ENCODE measurements at regions not wholly inside any gene's neighbourhood (a gene's known extent, or its start where the extent isn't known, plus 50 kb on each side); places are given as distances from the start of the nearest gene placed in this dataset.
A peak's percentile ranks its signal among the peaks of the same experiment; 100 is the strongest.

DNA sequence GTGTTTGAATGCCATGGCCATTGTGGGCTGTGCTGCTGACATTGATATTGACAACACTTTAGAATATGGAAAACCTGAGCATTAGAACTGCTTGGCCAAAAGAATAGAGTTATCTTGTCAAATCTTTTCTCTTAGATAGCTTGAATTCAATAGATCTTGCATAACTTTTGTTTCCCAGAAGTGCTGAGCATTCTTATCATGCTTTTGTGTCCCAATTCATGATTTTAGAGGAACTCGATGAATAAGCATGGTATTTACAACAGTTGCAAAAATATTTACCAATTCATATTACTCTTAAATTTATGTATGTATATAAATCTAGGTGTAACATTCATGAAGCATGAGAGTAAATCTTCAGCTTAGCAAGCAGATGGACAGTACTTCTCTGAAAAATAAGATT, 508.0 kb downstream of the BCL11A start:
- WGBS, 2 donors: 71 to 73% methylated on average over 1 of the region's 1 CpG
- no peaks in the 10 kb centered on the region for H3K4me1 ChIP-seq (ENCODE audit: control insufficient read depth in 1 of 2, insufficient read depth in 2 of 2, low read length in 2 of 2)
- no peaks in the 10 kb centered on the region for H3K9me3 ChIP-seq (ENCODE audit: control insufficient read depth, low read length)
- intact Hi-C loops (cut with DNase I): no loop called here
- H3K36me3 ChIP-seq (ENCODE audit: control insufficient read depth in 1 of 2, insufficient read depth in 2 of 2, low read length in 1 of 2): no peaks in the 10 kb centered on the region
- no peak overlapping the region for H3K27ac ChIP-seq (ENCODE audit: low read depth in 1 of 2, low read length in 2 of 2)
- DNase-seq (no peak), ATAC-seq (ENCODE audit: low FRiP score) (no peak)
- H3K27me3 ChIP-seq (ENCODE audit: control insufficient read depth in 1 of 2, insufficient read depth in 2 of 2, low read length in 1 of 2): no peaks in the 10 kb centered on the region
- no peak overlapping the region for H3K4me3 ChIP-seq (ENCODE audit: low read length in 2 of 2)

DNA sequence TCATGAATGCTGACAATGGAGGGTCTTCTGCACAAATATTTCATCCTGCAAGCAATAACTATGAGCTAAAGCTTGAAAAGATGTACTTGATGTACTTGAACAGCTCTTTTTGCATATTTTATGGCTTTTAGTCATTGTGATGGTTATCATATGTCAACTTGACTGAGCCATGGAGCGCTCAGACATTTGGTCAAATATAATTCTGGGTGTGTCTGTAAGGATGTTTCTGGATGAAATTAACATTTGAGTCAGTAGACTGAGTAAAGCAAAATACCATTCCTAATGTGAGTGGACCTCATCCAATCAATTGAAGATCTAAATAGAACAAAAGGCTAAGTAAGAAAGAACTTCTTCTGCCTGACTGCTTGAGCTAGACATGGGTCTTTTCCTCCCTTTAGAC, 509.0 kb downstream of the BCL11A start:
- H3K4me1 ChIP-seq (ENCODE audit: control insufficient read depth in 1 of 2, insufficient read depth in 2 of 2, low read length in 2 of 2): no peaks in the 10 kb centered on the region
- ATAC-seq (ENCODE audit: low FRiP score) (no peak), DNase-seq (no peak)
- no peaks in the 10 kb centered on the region for H3K9me3 ChIP-seq (ENCODE audit: control insufficient read depth, low read length)
- intact Hi-C loops (cut with DNase I): no loop called here
- no peaks in the 10 kb centered on the region for H3K36me3 ChIP-seq (ENCODE audit: control insufficient read depth in 1 of 2, insufficient read depth in 2 of 2, low read length in 1 of 2)
- no peak overlapping the region for H3K27ac ChIP-seq (ENCODE audit: low read depth in 1 of 2, low read length in 2 of 2)
- WGBS, 2 donors: 96 to 100% methylated on average over 1 of the region's 1 CpG
- H3K4me3 ChIP-seq (ENCODE audit: low read length in 2 of 2): no peak overlapping the region
- no peaks in the 10 kb centered on the region for H3K27me3 ChIP-seq (ENCODE audit: control insufficient read depth in 1 of 2, insufficient read depth in 2 of 2, low read length in 1 of 2)

DNA sequence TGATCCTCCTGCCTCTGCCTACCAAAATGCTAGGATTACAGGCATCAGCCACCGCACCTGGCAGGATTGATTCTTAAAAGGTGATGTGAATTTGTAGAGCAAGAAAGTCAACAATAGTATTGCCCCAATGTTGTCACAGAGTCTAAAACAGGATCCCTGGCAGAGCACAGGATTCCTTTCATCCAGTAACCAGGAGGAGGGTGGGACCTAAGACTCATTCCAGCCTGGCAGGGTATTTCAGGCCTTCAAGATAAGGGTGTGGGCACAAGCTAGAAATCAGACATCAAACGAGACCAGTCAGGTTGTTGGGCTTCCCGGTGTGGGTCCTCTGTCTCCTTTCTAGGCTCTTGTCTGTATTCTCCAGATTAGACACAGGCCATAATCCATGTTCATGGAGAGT, 511.4 kb downstream of the BCL11A start:
- Histone ChIP-seq H3K27ac (ENCODE audit: low read depth in 1 of 2, low read length in 2 of 2) (no peak overlapping the region), H3K4me3 (ENCODE audit: low read length in 2 of 2) (no peak overlapping the region), H3K9me3 (ENCODE audit: control insufficient read depth, low read length) (no peaks in the 10 kb centered on the region), H3K4me1 (ENCODE audit: control insufficient read depth in 1 of 2, insufficient read depth in 2 of 2, low read length in 2 of 2) (no peaks in the 10 kb centered on the region), H3K27me3 (ENCODE audit: control insufficient read depth in 1 of 2, insufficient read depth in 2 of 2, low read length in 1 of 2) (no peaks in the 10 kb centered on the region), H3K36me3 (ENCODE audit: control insufficient read depth in 1 of 2, insufficient read depth in 2 of 2, low read length in 1 of 2) (no peaks in the 10 kb centered on the region)
- ATAC-seq (ENCODE audit: low FRiP score): no peak
- intact Hi-C loops (cut with DNase I): no loop called here
- WGBS, 2 donors: 77 to 80% methylated on average over 3 of the region's 3 CpGs
- DNase-seq: no peak

DNA sequence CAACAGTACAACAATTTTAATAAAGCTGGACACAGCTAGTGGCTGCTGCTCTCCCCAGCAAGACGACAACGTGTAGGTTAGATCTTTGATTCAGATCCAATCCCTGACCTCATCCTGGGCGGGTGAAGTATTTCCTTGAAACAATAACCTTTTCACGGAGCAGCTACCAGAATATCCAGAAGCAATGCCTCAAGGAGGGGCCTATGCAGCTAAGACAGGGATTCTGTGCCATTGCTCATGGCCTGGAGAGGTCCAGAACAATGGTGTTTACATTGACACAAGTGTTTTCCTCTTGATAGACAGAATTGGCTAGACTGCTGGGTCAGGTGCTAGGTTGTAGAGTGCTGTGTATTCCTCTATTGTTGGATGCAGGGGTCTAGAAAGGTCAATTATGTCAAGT, 520.1 kb downstream of the BCL11A start:
- Histone ChIP-seq H3K4me1 (ENCODE audit: control insufficient read depth in 1 of 2, insufficient read depth in 2 of 2, low read length in 2 of 2) (no peaks in the 10 kb centered on the region), H3K27me3 (ENCODE audit: control insufficient read depth in 1 of 2, insufficient read depth in 2 of 2, low read length in 1 of 2) (no peaks in the 10 kb centered on the region), H3K27ac (ENCODE audit: low read depth in 1 of 2, low read length in 2 of 2) (no peak overlapping the region), H3K36me3 (ENCODE audit: control insufficient read depth in 1 of 2, insufficient read depth in 2 of 2, low read length in 1 of 2) (no peaks in the 10 kb centered on the region), H3K9me3 (ENCODE audit: control insufficient read depth, low read length) (peaks cover 5% of the 10 kb centered on the region), H3K4me3 (ENCODE audit: low read length in 2 of 2) (no peak overlapping the region)
- intact Hi-C loops (cut with DNase I): no loop called here
- ATAC-seq (ENCODE audit: low FRiP score): no peak
- DNase-seq: no peak
- 62 to 63% methylated on average over 4 of the region's 4 CpGs for WGBS, 2 donors

DNA sequence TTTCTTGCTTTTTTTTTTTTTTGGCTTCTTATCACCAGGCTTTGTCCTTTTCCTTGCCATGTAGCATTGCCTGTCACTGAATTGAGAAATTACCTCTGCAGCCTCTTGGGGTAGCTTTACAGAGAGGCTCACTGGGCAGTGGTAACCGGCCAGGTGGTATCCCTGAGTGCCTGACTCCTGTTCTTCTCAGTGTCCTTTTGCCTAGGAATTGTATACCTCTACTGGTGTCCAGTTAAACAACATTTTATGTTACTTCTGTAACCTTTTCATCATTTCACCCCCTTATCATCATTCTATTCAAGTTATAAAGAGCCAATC, 523.9 kb downstream of the BCL11A start:
- H3K27me3 ChIP-seq (ENCODE audit: control insufficient read depth in 1 of 2, insufficient read depth in 2 of 2, low read length in 1 of 2): peaks cover 0 to 2% of the 10 kb centered on the region in 2 donors
- H3K4me1 ChIP-seq (ENCODE audit: control insufficient read depth in 1 of 2, insufficient read depth in 2 of 2, low read length in 2 of 2): no peaks in the 10 kb centered on the region
- H3K36me3 ChIP-seq (ENCODE audit: control insufficient read depth in 1 of 2, insufficient read depth in 2 of 2, low read length in 1 of 2): no peaks in the 10 kb centered on the region
- peak; percentile 36 for ATAC-seq (ENCODE audit: low FRiP score)
- no peak overlapping the region for H3K27ac ChIP-seq (ENCODE audit: low read depth in 1 of 2, low read length in 2 of 2)
- 65 to 80% methylated on average over 1 of the region's 1 CpG for WGBS, 2 donors
- intact Hi-C loops (cut with DNase I): no loop called here
- DNase-seq: no peak
- H3K9me3 ChIP-seq (ENCODE audit: control insufficient read depth, low read length): peaks cover 5% of the 10 kb centered on the region
- no peak overlapping the region for H3K4me3 ChIP-seq (ENCODE audit: low read length in 2 of 2)

DNA sequence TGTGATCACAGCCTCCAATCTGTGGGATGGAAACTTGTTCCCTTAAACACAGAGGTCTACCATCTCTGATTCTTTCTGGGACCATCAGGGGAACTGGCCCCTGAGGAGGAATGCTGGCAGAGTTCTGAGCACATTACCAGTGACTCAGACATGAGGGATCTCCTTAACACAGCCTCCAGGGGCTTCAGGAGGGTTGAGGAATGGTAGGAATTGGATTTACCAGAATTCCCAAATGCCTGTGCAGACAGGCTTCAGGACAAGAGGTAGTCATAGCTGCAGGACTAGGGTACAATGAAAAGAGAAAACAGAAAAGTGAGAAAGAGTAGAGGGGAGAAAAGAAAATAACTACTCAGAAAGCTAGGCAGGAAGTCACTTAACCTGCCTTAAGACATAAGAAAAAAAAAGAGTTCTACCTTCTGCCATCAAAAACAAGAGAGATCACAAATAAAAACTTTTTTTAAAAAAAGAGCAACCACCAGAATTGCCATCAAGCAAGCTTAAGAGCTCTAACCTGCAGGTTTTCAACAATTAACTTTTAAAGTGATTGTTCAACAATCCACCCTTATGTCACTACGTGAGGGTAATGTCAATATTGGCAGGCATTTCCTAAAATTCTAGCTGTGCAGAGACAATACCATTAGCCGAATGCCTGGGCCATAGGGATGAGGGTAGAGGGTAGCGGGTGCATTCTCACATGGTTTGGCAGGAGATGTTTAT, 524.4 kb downstream of the BCL11A start:
- WGBS, 2 donors: 37 to 68% methylated on average over 3 of the region's 3 CpGs

DNA sequence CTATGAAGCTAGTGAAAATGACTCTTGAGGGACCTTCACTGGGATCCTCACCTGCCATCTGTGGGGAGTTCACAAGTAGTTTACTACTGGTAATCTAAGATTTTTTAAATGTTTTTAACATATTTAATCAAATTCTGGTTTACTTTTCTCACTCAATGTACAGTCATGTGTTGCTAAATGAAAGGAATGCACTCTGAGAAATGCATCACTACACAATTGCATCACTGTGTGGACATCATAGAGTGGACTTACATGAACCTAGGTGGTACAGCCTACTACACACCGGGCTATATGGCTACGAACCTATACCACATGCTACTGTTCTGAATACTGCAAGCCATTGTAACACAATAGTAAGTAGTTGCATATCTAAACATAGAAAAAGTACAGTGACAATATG, 528.0 kb downstream of the BCL11A start:
- no peaks in the 10 kb centered on the region for H3K36me3 ChIP-seq (ENCODE audit: control insufficient read depth in 1 of 2, insufficient read depth in 2 of 2, low read length in 1 of 2)
- 97% methylated on average over 2 of the region's 2 CpGs for WGBS, 2 donors
- no peak for ATAC-seq (ENCODE audit: low FRiP score)

More for the DNA sequence above, 524.4 kb downstream of the BCL11A start:
- intact Hi-C loops (cut with DNase I): no loop called here
- Histone ChIP-seq H3K36me3 (ENCODE audit: control insufficient read depth in 1 of 2, insufficient read depth in 2 of 2, low read length in 1 of 2) (no peaks in the 10 kb centered on the region), H3K9me3 (ENCODE audit: control insufficient read depth, low read length) (peaks cover 5% of the 10 kb centered on the region), H3K4me1 (ENCODE audit: control insufficient read depth in 1 of 2, insufficient read depth in 2 of 2, low read length in 2 of 2) (no peaks in the 10 kb centered on the region), H3K4me3 (ENCODE audit: low read length in 2 of 2) (no peak overlapping the region), H3K27ac (ENCODE audit: low read depth in 1 of 2, low read length in 2 of 2) (no peak overlapping the region), H3K27me3 (ENCODE audit: control insufficient read depth in 1 of 2, insufficient read depth in 2 of 2, low read length in 1 of 2) (peaks cover 0 to 2% of the 10 kb centered on the region in 2 donors)
- ATAC-seq (ENCODE audit: low FRiP score) (no peak), DNase-seq (no peak)

DNA sequence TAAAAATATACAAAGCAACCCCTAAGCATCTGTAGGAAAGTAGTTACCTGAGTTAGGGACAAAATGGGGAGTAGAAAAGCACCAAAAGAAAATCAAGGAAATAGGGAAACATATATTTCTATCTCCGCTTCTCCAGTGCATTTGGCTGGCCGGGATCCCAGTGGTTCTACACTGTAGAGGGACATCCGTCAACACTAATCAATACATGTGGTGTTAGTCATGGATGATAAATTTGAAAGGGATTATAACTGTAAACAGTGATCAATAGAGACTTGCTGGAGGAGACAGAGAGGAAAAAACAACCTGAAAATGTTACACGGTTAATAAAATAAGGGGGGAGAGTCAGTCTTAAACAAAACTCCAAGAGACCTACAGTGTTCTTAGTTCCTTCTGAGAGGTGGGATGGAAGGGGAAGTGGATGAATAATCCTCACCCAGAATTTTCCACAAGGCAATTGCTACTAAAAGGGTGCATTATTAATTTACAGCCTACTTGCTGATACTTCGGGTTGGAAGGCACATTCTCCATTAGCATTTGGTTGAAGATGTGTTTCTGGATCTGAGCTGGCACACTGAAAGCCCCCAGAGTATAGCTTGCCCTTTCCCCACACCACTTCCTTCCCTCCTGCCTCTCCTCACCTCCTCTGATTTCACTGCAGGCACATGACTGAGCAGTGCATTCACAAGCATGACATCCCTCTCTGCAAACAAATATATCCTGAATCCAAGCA, 530.0 kb downstream of the BCL11A start:
- Histone ChIP-seq H3K4me3 (ENCODE audit: low read length in 2 of 2) (no peak overlapping the region), H3K27ac (ENCODE audit: low read depth in 1 of 2, low read length in 2 of 2) (no peak overlapping the region), H3K4me1 (ENCODE audit: control insufficient read depth in 1 of 2, insufficient read depth in 2 of 2, low read length in 2 of 2) (no peaks in the 10 kb centered on the region), H3K27me3 (ENCODE audit: control insufficient read depth in 1 of 2, insufficient read depth in 2 of 2, low read length in 1 of 2) (peaks cover 0 to 2% of the 10 kb centered on the region in 2 donors), H3K9me3 (ENCODE audit: control insufficient read depth, low read length) (no peaks in the 10 kb centered on the region), H3K36me3 (ENCODE audit: control insufficient read depth in 1 of 2, insufficient read depth in 2 of 2, low read length in 1 of 2) (no peaks in the 10 kb centered on the region)
- intact Hi-C loops (cut with DNase I): no loop called here
- ATAC-seq (ENCODE audit: low FRiP score): no peak
- DNase-seq: no peak
- WGBS, 2 donors: 86 to 89% methylated on average over 5 of the region's 5 CpGs

More for the DNA sequence above, 528.0 kb downstream of the BCL11A start:
- no peaks in the 10 kb centered on the region for H3K9me3 ChIP-seq (ENCODE audit: control insufficient read depth, low read length)
- no peaks in the 10 kb centered on the region for H3K4me1 ChIP-seq (ENCODE audit: control insufficient read depth in 1 of 2, insufficient read depth in 2 of 2, low read length in 2 of 2)
- no peak overlapping the region for H3K27ac ChIP-seq (ENCODE audit: low read depth in 1 of 2, low read length in 2 of 2)
- H3K27me3 ChIP-seq (ENCODE audit: control insufficient read depth in 1 of 2, insufficient read depth in 2 of 2, low read length in 1 of 2): peaks cover 0 to 2% of the 10 kb centered on the region in 2 donors
- no peak overlapping the region for H3K4me3 ChIP-seq (ENCODE audit: low read length in 2 of 2)
- intact Hi-C loops (cut with DNase I): no loop called here
- DNase-seq: no peak

DNA sequence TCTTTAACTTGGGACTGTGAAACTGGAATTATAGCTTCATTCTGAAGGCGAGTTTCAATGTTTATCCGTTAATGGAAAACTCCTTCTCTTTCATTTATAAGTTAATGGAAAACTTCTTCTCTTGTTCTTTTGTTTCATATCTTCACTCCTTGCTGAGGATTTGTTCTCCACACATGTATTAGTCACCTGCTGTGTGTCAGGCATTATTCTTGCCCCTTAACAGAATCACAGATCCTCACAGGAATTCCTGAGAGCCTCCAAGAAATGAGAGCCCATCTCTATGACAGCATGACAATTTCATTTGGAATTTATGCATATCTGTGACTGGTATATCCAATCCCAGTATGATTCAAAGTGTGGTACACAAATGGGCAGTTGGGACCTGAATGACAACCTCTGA, 545.8 kb downstream of the BCL11A start:
- ATAC-seq (ENCODE audit: low FRiP score) (no peak), DNase-seq (no peak)
- no peaks in the 10 kb centered on the region for H3K9me3 ChIP-seq (ENCODE audit: control insufficient read depth, low read length)
- WGBS, 2 donors: 90 to 92% methylated on average over 2 of the region's 2 CpGs
- H3K27ac ChIP-seq (ENCODE audit: low read depth in 1 of 2, low read length in 2 of 2): no peak overlapping the region
- intact Hi-C loops (cut with DNase I): no loop called here
- H3K4me1 ChIP-seq (ENCODE audit: control insufficient read depth in 1 of 2, insufficient read depth in 2 of 2, low read length in 2 of 2): no peaks in the 10 kb centered on the region
- no peak overlapping the region for H3K4me3 ChIP-seq (ENCODE audit: low read length in 2 of 2)
- H3K36me3 ChIP-seq (ENCODE audit: control insufficient read depth in 1 of 2, insufficient read depth in 2 of 2, low read length in 1 of 2): no peaks in the 10 kb centered on the region
- H3K27me3 ChIP-seq (ENCODE audit: control insufficient read depth in 1 of 2, insufficient read depth in 2 of 2, low read length in 1 of 2): no peaks in the 10 kb centered on the region
